HG03378 (cell line): ENCODE measurements at regions not wholly inside any gene's neighbourhood (a gene's known extent, or its start where the extent isn't known, plus 50 kb on each side); places are given as distances from the start of the nearest gene placed in this dataset.
A peak's percentile ranks its signal among the peaks of the same experiment; 100 is the strongest.

Source experiments
- ATAC-seq: cut with Tn5 transposase; IDR thresholded peaks from one replicate; pipeline ENCODE4 v1.9.1; 2021; ENCODE audit warnings: mild to moderate bottlenecking, moderate library complexity; ENCODE audit not compliant: unreplicated experiment

GRCh38 chr19:29263305-29264135 is 50.6 kb upstream of the UQCRFS1 start:
- ATAC-seq = no peak

GRCh38 chr19:29264897-29265296 is 51.9 kb upstream of the UQCRFS1 start:
- no peak for ATAC-seq

- no peak for ATAC-seq
Observed at GRCh38 chr19:29265436-29265835, 52.5 kb upstream of the UQCRFS1 start.

- ATAC-seq = no peak
Observed at GRCh38 chr19:29266001-29266400, 53.0 kb upstream of the UQCRFS1 start.

- ATAC-seq = no peak
Observed at GRCh38 chr19:29266603-29267002, 53.7 kb upstream of the UQCRFS1 start.

- ATAC-seq = no peak
Observed at GRCh38 chr19:29267701-29268100, 54.8 kb upstream of the UQCRFS1 start.

- no peak for ATAC-seq
Observed at GRCh38 chr19:29268103-29268502, 55.2 kb upstream of the UQCRFS1 start.

- no peak for ATAC-seq
Observed at GRCh38 chr19:29268721-29269393, 55.9 kb upstream of the UQCRFS1 start.

GRCh38 chr19:29269641-29270040 is 56.7 kb upstream of the UQCRFS1 start:
- no peak for ATAC-seq

GRCh38 chr19:29271341-29271740 is 58.4 kb upstream of the UQCRFS1 start:
- ATAC-seq = no peak

- no peak for ATAC-seq
Observed at GRCh38 chr19:29271911-29272310, 59.0 kb upstream of the UQCRFS1 start.

- no peak for ATAC-seq
Observed at GRCh38 chr19:29273000-29273640, 60.2 kb upstream of the UQCRFS1 start.

GRCh38 chr19:29275266-29275665 is 62.3 kb upstream of the UQCRFS1 start:
- ATAC-seq = no peak

GRCh38 chr19:29277102-29277501 is 64.2 kb upstream of the UQCRFS1 start:
- peak; percentile 89 for ATAC-seq

- no peak for ATAC-seq
Observed at GRCh38 chr19:29278716-29279115, 65.8 kb upstream of the UQCRFS1 start.

- ATAC-seq = no peak
Observed at GRCh38 chr19:29283366-29283765, 70.4 kb upstream of the UQCRFS1 start.

- no peak for ATAC-seq
Observed at GRCh38 chr19:29285187-29285687, 72.3 kb upstream of the UQCRFS1 start.

GRCh38 chr19:29285878-29286277 is 72.9 kb upstream of the UQCRFS1 start:
- no peak for ATAC-seq

- no peak for ATAC-seq
Observed at GRCh38 chr19:29287061-29287460, 74.1 kb upstream of the UQCRFS1 start.

- ATAC-seq = no peak
Observed at GRCh38 chr19:29288256-29288655, 75.3 kb upstream of the UQCRFS1 start.

- no peak for ATAC-seq
Observed at GRCh38 chr19:29289020-29289419, 76.1 kb upstream of the UQCRFS1 start.

- no peak for ATAC-seq
Observed at GRCh38 chr19:29290853-29291252, 77.9 kb upstream of the UQCRFS1 start.
